ENCODE measurements at regions not wholly inside any gene's neighbourhood (a gene's known extent, or its start where the extent isn't known, plus 50 kb on each side); places are given as distances from the start of the nearest gene placed in this dataset.

DNA sequence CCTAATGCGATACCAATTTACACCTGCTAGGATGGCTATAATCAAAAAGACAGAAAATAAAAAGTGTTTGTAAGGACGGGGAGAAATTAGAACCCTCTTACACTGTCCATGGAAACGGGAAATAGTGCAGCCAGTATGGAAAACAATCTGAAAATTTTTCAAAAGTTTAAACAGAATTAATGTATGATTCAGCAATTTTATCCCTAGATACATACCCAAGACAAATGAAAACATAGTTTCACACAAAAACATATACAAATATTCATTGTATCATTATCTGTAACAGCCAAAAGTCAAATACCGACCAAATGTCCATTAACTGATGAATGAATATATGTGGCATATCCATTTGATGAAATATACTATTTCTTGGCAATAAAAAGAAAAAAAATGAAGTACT, 313.5 kb upstream of the GYPC start:
- TF ChIP-seq, protein P1, sequence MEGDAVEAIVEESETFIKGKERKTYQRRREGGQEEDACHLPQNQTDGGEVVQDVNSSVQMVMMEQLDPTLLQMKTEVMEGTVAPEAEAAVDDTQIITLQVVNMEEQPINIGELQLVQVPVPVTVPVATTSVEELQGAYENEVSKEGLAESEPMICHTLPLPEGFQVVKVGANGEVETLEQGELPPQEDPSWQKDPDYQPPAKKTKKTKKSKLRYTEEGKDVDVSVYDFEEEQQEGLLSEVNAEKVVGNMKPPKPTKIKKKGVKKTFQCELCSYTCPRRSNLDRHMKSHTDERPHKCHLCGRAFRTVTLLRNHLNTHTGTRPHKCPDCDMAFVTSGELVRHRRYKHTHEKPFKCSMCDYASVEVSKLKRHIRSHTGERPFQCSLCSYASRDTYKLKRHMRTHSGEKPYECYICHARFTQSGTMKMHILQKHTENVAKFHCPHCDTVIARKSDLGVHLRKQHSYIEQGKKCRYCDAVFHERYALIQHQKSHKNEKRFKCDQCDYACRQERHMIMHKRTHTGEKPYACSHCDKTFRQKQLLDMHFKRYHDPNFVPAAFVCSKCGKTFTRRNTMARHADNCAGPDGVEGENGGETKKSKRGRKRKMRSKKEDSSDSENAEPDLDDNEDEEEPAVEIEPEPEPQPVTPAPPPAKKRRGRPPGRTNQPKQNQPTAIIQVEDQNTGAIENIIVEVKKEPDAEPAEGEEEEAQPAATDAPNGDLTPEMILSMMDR (conservative IDR thresholded peaks at IDR 0.05; ENCODE audit: low read length): no peak
- no peak for DNase-seq (ENCODE audit: low read depth)
- no peak overlapping the region for H3K4me3 ChIP-seq (ENCODE audit: low read length)

- DNase-seq (ENCODE audit: low read depth): no peak
- TF ChIP-seq, protein P1 (conservative IDR thresholded peaks at IDR 0.05; ENCODE audit: low read length): no peak
- no peak overlapping the region for H3K4me3 ChIP-seq (ENCODE audit: low read length)
Observed at GRCh38 chr2:126343136-126343535, 312.8 kb upstream of the GYPC start.

DNA sequence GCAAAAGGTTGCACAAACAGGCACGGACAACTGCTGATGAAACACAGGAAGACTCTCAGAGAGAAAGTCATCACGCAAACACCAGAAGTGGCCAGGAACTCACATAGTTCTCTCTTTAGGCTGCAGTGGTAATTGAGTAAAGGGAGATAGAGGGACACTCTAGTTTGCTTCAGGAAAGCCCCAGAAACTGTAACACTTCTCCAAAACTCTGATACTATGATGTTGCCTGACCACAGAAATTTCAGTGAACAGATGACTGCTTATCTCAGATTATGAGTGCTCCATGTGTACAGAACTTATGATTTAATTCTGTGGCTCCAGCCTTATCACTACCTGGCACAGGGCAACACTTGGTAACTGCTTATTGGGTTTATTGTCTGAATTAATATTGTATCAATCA, 311.5 kb upstream of the GYPC start:
- no peak overlapping the region for H3K4me3 ChIP-seq (ENCODE audit: low read length)
- TF ChIP-seq, protein P1 (conservative IDR thresholded peaks at IDR 0.05; ENCODE audit: low read length): no peak
- DNase-seq (ENCODE audit: low read depth): no peak

DNA sequence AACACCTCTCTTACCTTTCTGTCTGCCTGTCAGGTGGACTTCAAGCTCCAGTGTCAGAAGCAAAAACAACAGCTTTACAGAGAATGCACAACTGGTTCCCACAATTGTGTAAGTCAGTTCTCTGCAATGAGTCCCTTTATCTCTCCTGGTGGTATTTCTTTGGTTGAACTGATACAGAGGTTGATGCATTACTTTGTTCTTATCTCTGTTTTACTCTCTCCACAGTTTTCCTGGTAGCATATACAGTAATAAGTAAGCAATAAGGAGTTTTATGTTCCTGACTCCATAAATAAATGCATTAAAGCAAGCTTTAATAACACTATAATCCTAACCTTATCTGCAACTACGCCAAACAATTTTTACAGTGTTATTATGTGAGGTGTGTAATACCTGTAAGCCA, 310.3 kb upstream of the GYPC start:
- TF ChIP-seq, protein P1 (conservative IDR thresholded peaks at IDR 0.05; ENCODE audit: low read length): no peak
- DNase-seq (ENCODE audit: low read depth): no peak
- no peak overlapping the region for H3K4me3 ChIP-seq (ENCODE audit: low read length)

DNA sequence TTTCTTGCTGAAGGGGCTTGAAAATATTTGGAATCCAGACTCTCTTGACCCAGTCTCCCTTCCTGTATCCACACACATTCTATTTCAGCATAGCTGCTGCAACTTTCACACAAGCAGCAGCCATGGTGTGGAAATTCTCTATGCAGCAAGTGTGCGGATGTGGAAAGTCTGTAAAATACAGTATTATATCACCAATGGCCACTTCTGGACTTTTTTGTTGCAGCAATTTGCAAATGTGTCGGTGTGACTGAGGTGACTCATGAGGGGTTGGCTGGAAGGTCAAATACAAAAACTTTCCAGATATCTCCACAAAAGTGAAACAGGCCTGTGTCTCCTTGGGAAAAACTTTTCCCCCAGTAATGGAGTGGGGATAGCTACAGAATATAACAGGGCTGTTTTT, 299.3 kb upstream of the GYPC start:
- DNase-seq (ENCODE audit: low read depth): no peak
- H3K4me3 ChIP-seq (ENCODE audit: low read length): no peak overlapping the region
- TF ChIP-seq, protein P1 (conservative IDR thresholded peaks at IDR 0.05; ENCODE audit: low read length): no peak

DNA sequence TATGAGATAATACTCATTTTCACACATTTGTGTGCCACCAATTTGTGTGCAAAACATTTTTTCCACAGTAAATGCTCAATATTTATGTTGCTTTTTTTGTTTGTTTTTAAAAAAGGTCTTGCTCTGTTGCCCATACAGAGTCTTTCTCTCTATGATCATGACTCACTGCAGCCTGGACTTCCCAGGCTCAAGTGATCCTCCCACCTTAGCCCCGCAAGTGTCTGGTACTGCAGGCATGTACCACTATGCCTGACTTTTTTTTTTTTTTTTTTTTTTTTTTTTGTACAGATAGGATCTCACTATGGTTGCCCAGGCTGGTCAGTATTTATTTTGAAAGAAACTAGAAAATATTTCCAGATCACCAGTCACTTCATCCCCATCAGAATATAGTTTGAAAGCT, 297.8 kb upstream of the GYPC start:
- TF ChIP-seq, protein P1 (conservative IDR thresholded peaks at IDR 0.05; ENCODE audit: low read length): no peak
- H3K4me3 ChIP-seq (ENCODE audit: low read length): no peak overlapping the region
- DNase-seq (ENCODE audit: low read depth): no peak

DNA sequence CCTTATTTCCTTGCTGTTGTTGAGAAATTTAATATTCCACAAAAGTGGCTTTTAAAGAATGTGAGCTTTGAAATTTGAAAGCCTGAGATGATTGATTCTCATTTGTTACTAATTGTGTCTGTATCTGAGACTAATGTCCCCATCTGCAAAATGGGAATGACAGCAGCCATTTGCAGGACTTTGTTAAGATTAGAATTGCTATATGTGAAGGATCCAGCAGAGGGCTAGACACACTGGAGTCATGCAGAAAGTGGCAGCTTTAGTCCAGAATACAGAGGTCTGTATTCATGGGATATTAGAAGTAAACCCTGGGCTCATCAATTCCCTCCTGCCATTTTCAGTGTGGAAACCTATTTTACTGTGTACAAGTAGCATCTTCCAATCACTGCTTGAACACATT, 296.5 kb upstream of the GYPC start:
- H3K4me3 ChIP-seq (ENCODE audit: low read length): no peak overlapping the region
- peak; percentile 22 for DNase-seq (ENCODE audit: low read depth)
- TF ChIP-seq, protein P1 (conservative IDR thresholded peaks at IDR 0.05; ENCODE audit: low read length): peak; percentile 49
